Keratinocyte (primary cell): ENCODE measurements at regions not wholly inside any gene's neighbourhood (a gene's known extent, or its start where the extent isn't known, plus 50 kb on each side); places are given as distances from the start of the nearest gene placed in this dataset.

Source experiments
- DNase-seq: peaks from one replicate; pipeline ENCODE4 v3.0.0-alpha.2; 2011; ENCODE audit warnings: low read depth, missing footprints, low spot score
- FAIRE-seq: peaks from 2 replicates; lab custom pipeline; 2011; peaks lifted over from hg19 to GRCh38; lab: Jason Lieb, UNC
- H2AFZ ChIP-seq: 2 replicates; pipeline ENCODE4 v1.6.0; 2012; ENCODE audit warnings: low read length, control low read depth, inconsistent platforms; ENCODE audit not compliant: control insufficient read depth
- H3K27ac ChIP-seq: 2 replicates; pipeline ENCODE4 v1.5.1; 2011; ENCODE audit warnings: low read length; ENCODE audit not compliant: control insufficient read depth, insufficient read depth
- H3K27me3 ChIP-seq: 3 replicates; pipeline ENCODE4 v1.6.0; 2011; ENCODE audit warnings: low read length; ENCODE audit not compliant: control insufficient read depth, insufficient read depth; ENCODE audit errors: extremely low read depth
- H3K36me3 ChIP-seq, 2 experiments: 2 replicates in 1 of 2; 3 replicates in 1 of 2; pipeline ENCODE4 v1.5.1; 2011; ENCODE audit warnings: low read length in 2 of 2, mild to moderate bottlenecking in 1 of 2; ENCODE audit not compliant: control insufficient read depth in 2 of 2, insufficient read depth in 2 of 2; ENCODE audit errors: extremely low read depth in 1 of 2
- H3K4me1 ChIP-seq: 3 replicates; pipeline ENCODE4 v1.5.1; 2011; ENCODE audit warnings: low read length; ENCODE audit not compliant: control insufficient read depth, insufficient read depth; ENCODE audit errors: extremely low read depth
- H3K4me2 ChIP-seq: 3 replicates; pipeline ENCODE4 v1.6.0; 2011; ENCODE audit warnings: low read depth, low read length; ENCODE audit not compliant: control insufficient read depth, insufficient read depth; ENCODE audit errors: extremely low read depth
- H3K4me3 ChIP-seq, 3 experiments: fragments of 200-600 bp in 1 of 3; sonication (generic) in 1 of 3; 2 replicates in 2 of 3; 3 replicates in 1 of 3; pipeline ENCODE4 v1.5.1; 2011 to 2016; ENCODE audit warnings: low read length in 3 of 3, mild to moderate bottlenecking in 3 of 3, control low read depth in 2 of 3, inconsistent platforms in 1 of 3, low read depth in 1 of 3, mixed read lengths in 1 of 3, mixed run types in 1 of 3, moderate library complexity in 1 of 3; ENCODE audit not compliant: control insufficient read depth in 2 of 3, insufficient read depth in 2 of 3; ENCODE audit errors: extremely low read depth in 1 of 3
- H3K79me2 ChIP-seq: 2 replicates; pipeline ENCODE4 v1.6.0; 2012; ENCODE audit warnings: low read length; ENCODE audit not compliant: control insufficient read depth, insufficient read depth
- H3K9ac ChIP-seq: 3 replicates; pipeline ENCODE4 v1.6.0; 2011; ENCODE audit warnings: low read length; ENCODE audit not compliant: control insufficient read depth, insufficient read depth; ENCODE audit errors: extremely low read depth
- H3K9me1 ChIP-seq: 3 replicates; pipeline ENCODE4 v1.6.0; 2011; ENCODE audit warnings: low read length; ENCODE audit not compliant: control insufficient read depth, insufficient read depth; ENCODE audit errors: extremely low read depth
- H3K9me3 ChIP-seq: 2 replicates; pipeline ENCODE4 v1.5.1; 2012; ENCODE audit warnings: low read depth, low read length; ENCODE audit not compliant: control insufficient read depth
- H4K20me1 ChIP-seq: 3 replicates; pipeline ENCODE4 v1.6.0; 2011; ENCODE audit warnings: low read length; ENCODE audit not compliant: control insufficient read depth, insufficient read depth; ENCODE audit errors: extremely low read depth
- EZH2 ChIP-seq: IDR thresholded peaks from one replicate; pipeline ENCODE4 v1.6.1; 2012; ENCODE audit warnings: inconsistent platforms, mild to moderate bottlenecking, low read length, moderate library complexity
- dilution Hi-C: fragments of 300-500 bp; cut with MboI; formaldehyde crosslinking; loops from one replicate; pipeline ENCODE4 v1.7.0; 2020; ENCODE audit warnings: low sequenced_read_pairs; ENCODE audit not compliant: extremely low pct_ligation_motif_present
- TF ChIP-seq, protein P1 (sequence below), 3 experiments: IDR thresholded peaks in 1 of 3; conservative IDR thresholded peaks in 1 of 3; optimal IDR thresholded peaks in 1 of 3; 2 replicates in 2 of 3; 3 replicates in 1 of 3; pipeline versions ENCODE3 to v1.5.1; 2011; ENCODE audit warnings: low read length in 3 of 3, mild to moderate bottlenecking in 3 of 3, moderate library complexity in 2 of 3, control low read depth in 1 of 3, inconsistent platforms in 1 of 3; ENCODE audit not compliant: insufficient read depth in 2 of 3; ENCODE audit errors: extremely low read depth in 1 of 3

DNA sequence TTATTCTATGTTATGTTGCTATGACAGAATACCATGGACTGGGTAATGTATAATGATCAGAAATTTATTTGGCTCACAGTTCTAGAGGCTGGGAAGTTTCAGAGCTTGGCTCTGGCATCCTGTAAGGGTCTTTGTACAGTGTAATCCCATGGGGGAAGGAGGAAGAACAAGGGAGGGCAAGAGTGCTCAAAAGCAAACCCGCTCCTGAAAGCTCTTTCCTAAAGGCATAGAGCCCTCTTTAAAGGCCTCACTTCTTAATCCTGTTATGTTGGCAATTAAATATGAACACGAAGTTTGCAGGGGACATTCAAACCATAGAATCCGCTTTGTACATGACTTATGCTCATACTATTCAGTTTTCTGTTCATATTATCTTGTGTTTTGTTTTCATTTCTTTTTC lies 191.3 kb upstream of the CTSO start:
- Histone ChIP-seq H4K20me1 (no peaks in the 10 kb centered on the region), H3K36me3 (no peaks in the 10 kb centered on the region), H3K4me1 (no peaks in the 10 kb centered on the region), H2AFZ (no peak overlapping the region), H3K9ac (no peak overlapping the region), H3K9me1 (no peaks in the 10 kb centered on the region), H3K9me3 (no peaks in the 10 kb centered on the region), H3K27me3 (no peaks in the 10 kb centered on the region), H3K27ac (no peak overlapping the region), H3K4me3 (no peak overlapping the region), H3K79me2 (no peaks in the 10 kb centered on the region), H3K4me2 (no peak overlapping the region)
- TF ChIP-seq, protein P1, sequence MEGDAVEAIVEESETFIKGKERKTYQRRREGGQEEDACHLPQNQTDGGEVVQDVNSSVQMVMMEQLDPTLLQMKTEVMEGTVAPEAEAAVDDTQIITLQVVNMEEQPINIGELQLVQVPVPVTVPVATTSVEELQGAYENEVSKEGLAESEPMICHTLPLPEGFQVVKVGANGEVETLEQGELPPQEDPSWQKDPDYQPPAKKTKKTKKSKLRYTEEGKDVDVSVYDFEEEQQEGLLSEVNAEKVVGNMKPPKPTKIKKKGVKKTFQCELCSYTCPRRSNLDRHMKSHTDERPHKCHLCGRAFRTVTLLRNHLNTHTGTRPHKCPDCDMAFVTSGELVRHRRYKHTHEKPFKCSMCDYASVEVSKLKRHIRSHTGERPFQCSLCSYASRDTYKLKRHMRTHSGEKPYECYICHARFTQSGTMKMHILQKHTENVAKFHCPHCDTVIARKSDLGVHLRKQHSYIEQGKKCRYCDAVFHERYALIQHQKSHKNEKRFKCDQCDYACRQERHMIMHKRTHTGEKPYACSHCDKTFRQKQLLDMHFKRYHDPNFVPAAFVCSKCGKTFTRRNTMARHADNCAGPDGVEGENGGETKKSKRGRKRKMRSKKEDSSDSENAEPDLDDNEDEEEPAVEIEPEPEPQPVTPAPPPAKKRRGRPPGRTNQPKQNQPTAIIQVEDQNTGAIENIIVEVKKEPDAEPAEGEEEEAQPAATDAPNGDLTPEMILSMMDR (optimal IDR thresholded peaks at IDR 0.05 in 1 of 3, IDR thresholded peaks at IDR 0.05 in 1 of 3, conservative IDR thresholded peaks at IDR 0.05 in 1 of 3; ENCODE audit: extremely low read depth in 1 of 3, insufficient read depth in 2 of 3, low read length in 3 of 3): no peak
- TF ChIP-seq EZH2: no peak
- FAIRE-seq (no peak), DNase-seq (no peak)
- dilution Hi-C loops: no loop called here

DNA sequence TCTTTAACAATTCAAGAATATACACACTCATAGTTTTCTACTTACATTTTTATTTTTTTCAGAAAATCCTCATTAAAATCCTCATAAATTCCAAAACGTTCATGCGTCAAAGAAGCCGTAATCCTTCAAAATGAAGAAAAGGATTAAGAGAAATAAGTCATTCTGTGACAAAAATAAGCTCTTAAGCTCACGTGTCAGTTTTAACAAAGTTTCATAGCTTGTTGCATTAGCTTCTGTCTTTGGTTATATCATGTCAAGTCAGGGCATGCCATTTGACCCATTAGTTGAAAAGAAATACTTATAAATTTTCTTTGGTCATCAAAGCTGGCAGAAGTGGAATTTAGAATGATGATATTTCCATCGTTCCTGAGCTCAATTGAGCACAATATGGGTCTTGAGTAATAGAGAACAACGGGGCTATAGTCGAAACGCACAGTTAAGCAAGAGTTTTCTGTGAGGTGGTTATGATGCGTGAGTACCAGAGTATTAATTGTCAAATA lies 185.2 kb upstream of the CTSO start:
- H4K20me1 ChIP-seq: no peaks in the 10 kb centered on the region
- FAIRE-seq (no peak), DNase-seq (no peak)
- H2AFZ ChIP-seq: no peak overlapping the region
- no peaks in the 10 kb centered on the region for H3K9me3 ChIP-seq
- TF ChIP-seq, protein P1 (optimal IDR thresholded peaks at IDR 0.05 in 1 of 3, IDR thresholded peaks at IDR 0.05 in 1 of 3, conservative IDR thresholded peaks at IDR 0.05 in 1 of 3; ENCODE audit: extremely low read depth in 1 of 3, insufficient read depth in 2 of 3, low read length in 3 of 3): no peak
- no peak for TF ChIP-seq EZH2
- no peak overlapping the region for H3K4me2 ChIP-seq
- no peaks in the 10 kb centered on the region for H3K27me3 ChIP-seq
- H3K4me1 ChIP-seq: no peaks in the 10 kb centered on the region
- H3K4me3 ChIP-seq: no peak overlapping the region
- dilution Hi-C loops: no loop called here
- H3K36me3 ChIP-seq: no peaks in the 10 kb centered on the region
- H3K9me1 ChIP-seq: no peaks in the 10 kb centered on the region
- no peak overlapping the region for H3K27ac ChIP-seq
- H3K9ac ChIP-seq: no peak overlapping the region
- H3K79me2 ChIP-seq: no peaks in the 10 kb centered on the region
